WERI-Rb-1 (cell line): ENCODE measurements at regions not wholly inside any gene's neighbourhood (a gene's known extent, or its start where the extent isn't known, plus 50 kb on each side); places are given as distances from the start of the nearest gene placed in this dataset.

ENCODE experiments used
- DNase-seq: peaks from one replicate; pipeline ENCODE4 v3.0.0-alpha.2; 2020
- H3K27ac ChIP-seq: fragments of 250-450 bp; sonication (Bioruptor Pico); 2 replicates; pipeline ENCODE4 v1.5.1; 2020; ENCODE audit warnings: mild to moderate bottlenecking, moderate library complexity
- H3K27me3 ChIP-seq: fragments of 250-450 bp; sonication (Bioruptor Pico); 2 replicates; pipeline ENCODE4 v1.5.1; 2021; ENCODE audit warnings: mild to moderate bottlenecking, low read depth, moderate library complexity; ENCODE audit not compliant: insufficient read depth, severe bottlenecking
- H3K36me3 ChIP-seq: fragments of 250-450 bp; sonication (Bioruptor Pico); 2 replicates; pipeline ENCODE4 v1.5.1; 2020; ENCODE audit warnings: mild to moderate bottlenecking, moderate library complexity
- H3K4me3 ChIP-seq: 2 replicates; pipeline ENCODE4 v1.5.1; 2011; ENCODE audit warnings: low read depth, mild to moderate bottlenecking, control low read depth, low read length
- H3K9me3 ChIP-seq: fragments of 250-450 bp; sonication (Bioruptor Pico); 2 replicates; pipeline ENCODE4 v1.5.1; 2021; ENCODE audit warnings: mild to moderate bottlenecking, moderate library complexity; ENCODE audit not compliant: severe bottlenecking
- TF ChIP-seq, protein P1 (sequence below): IDR thresholded peaks from 2 replicates; pipeline ENCODE4 v1.5.1; 2011; ENCODE audit warnings: low read depth, mild to moderate bottlenecking, control low read depth, inconsistent platforms, low read length

DNA sequence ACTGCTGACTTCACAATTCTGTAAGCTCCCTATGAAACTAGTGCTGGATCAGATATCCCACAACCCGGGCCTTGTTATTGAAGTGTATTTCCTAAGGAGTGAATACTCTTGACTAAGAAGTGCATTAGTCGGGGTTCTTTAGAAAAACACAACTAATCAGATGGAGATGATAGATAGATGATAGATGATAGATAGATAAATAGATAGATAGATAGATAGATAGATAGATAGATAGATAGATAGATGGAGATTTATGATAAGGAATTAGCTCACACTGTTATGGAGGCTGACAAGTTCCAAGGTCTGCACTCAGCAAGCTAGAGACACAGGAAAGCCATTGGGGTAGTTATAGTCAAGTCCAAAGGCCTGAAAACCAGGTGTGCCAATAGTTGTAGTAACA lies 214.6 kb upstream of the COX7C start:
- no peaks in the 10 kb centered on the region for H3K27me3 ChIP-seq
- H3K36me3 ChIP-seq: no peaks in the 10 kb centered on the region
- no peak for DNase-seq
- H3K27ac ChIP-seq: no peak overlapping the region
- TF ChIP-seq, protein P1, sequence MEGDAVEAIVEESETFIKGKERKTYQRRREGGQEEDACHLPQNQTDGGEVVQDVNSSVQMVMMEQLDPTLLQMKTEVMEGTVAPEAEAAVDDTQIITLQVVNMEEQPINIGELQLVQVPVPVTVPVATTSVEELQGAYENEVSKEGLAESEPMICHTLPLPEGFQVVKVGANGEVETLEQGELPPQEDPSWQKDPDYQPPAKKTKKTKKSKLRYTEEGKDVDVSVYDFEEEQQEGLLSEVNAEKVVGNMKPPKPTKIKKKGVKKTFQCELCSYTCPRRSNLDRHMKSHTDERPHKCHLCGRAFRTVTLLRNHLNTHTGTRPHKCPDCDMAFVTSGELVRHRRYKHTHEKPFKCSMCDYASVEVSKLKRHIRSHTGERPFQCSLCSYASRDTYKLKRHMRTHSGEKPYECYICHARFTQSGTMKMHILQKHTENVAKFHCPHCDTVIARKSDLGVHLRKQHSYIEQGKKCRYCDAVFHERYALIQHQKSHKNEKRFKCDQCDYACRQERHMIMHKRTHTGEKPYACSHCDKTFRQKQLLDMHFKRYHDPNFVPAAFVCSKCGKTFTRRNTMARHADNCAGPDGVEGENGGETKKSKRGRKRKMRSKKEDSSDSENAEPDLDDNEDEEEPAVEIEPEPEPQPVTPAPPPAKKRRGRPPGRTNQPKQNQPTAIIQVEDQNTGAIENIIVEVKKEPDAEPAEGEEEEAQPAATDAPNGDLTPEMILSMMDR: no peak
- H3K9me3 ChIP-seq: no peaks in the 10 kb centered on the region
- H3K4me3 ChIP-seq: no peak overlapping the region

DNA sequence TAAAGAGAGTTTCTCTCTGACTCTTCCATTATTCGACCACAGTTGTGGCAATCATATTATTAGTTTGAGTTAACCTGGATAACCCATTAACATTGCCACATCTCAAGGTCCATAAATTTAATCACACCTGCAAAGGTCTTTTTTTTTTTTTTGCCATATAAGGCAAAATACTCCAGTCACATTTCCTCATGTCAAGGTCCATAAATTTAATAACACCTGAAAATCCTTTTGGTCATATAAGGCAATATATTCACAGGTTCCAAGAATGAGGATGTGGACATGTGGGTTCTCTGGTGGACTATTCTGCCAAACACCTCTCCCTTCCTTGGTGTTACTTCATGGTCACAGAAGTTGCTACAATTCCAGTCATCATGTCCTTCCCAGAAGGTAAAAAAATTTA lies 213.5 kb upstream of the COX7C start:
- no peaks in the 10 kb centered on the region for H3K36me3 ChIP-seq
- TF ChIP-seq, protein P1: no peak
- no peaks in the 10 kb centered on the region for H3K27me3 ChIP-seq
- DNase-seq: no peak
- H3K4me3 ChIP-seq: no peak overlapping the region
- no peaks in the 10 kb centered on the region for H3K9me3 ChIP-seq
- H3K27ac ChIP-seq: no peak overlapping the region

DNA sequence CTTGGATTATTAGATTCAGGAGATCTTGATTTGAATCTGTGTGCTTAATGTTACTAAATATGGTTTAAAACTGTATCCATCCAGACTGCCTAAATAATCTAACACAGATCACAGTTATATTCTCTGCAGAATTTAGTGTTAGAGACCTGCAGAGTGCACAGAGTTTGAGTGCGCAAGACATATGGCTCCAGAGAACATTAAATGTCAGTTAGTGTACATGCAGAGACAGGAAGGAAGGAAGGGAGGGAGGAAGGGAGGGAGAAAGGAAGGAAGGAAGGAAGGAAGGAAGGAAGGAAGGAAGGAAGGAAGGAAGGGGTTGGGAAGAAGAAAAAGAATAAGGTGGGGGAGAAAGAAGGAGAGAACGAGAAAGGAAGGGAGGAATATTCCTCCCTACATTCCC lies 210.0 kb upstream of the COX7C start:
- Histone ChIP-seq H3K36me3 (no peaks in the 10 kb centered on the region), H3K27me3 (no peaks in the 10 kb centered on the region), H3K4me3 (no peak overlapping the region), H3K27ac (no peak overlapping the region), H3K9me3 (no peaks in the 10 kb centered on the region)
- TF ChIP-seq, protein P1: no peak
- no peak for DNase-seq

DNA sequence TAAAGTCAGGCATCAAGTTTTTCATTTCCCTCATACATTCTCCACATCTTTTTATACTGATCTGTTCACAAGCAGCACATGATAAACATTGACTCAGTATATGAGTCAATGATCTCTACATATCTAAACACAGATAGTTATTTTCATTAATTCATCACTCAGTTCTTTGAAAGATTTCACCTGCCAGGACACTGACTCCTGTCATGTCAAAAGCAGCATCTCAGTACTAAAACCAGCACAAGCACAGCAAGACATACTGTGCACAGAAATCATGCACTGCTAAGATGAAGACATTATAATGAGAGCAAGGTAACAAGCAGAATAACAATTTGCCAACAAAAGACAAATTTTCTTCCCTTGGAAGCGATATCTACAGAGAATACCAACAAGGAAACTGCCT lies 206.1 kb upstream of the COX7C start:
- Histone ChIP-seq H3K36me3 (no peaks in the 10 kb centered on the region), H3K27ac (no peak overlapping the region), H3K27me3 (no peaks in the 10 kb centered on the region), H3K9me3 (no peaks in the 10 kb centered on the region), H3K4me3 (no peak overlapping the region)
- TF ChIP-seq, protein P1: no peak
- DNase-seq: no peak

DNA sequence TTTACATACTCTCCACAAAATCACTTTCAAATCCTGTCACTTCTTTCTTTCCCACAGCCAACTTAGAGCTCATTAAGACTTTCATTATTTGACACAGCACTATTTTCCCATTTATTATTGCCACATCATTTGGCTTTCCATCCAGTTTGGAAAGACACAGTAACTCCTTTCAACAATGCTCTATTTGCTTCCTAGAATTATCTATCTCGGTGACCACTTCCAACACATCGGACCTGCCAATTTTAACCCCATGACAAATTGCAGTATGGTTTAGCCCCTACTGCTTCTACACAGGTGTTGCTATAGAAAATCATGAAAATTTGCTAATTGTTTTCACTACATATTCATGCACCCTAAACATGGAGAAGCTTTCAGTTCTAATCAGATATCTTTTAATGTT lies 190.6 kb upstream of the COX7C start:
- no peaks in the 10 kb centered on the region for H3K27me3 ChIP-seq
- H3K4me3 ChIP-seq: no peak overlapping the region
- no peaks in the 10 kb centered on the region for H3K36me3 ChIP-seq
- TF ChIP-seq, protein P1: no peak
- DNase-seq: no peak
- H3K9me3 ChIP-seq: no peaks in the 10 kb centered on the region
- no peak overlapping the region for H3K27ac ChIP-seq

DNA sequence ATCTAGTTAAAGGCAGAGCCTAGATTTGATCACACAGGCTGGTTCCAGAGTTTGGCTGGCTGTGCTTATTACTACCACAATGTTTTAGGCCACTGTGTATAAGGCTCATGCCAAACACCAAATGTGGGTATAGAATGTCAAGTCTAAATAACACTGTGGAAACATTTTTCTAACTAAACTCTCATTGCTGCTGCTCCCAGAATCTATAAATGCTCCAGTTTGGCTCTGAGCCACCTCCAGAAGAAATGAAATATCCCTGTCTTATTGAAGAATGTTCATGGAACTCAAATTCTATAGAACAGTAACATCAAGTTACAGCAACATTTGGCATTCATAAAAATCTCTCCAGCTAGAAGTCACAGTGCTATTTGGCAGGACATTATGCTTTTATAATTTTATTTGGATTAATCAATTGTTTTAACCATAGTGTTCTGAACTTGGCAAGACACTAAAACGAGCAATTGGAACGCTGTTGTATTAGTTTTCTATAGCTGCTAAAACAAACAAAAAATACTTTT lies 178.1 kb upstream of the COX7C start:
- H3K9me3 ChIP-seq: no peaks in the 10 kb centered on the region
- TF ChIP-seq, protein P1: no peak
- H3K36me3 ChIP-seq: no peaks in the 10 kb centered on the region
- H3K27ac ChIP-seq: no peak overlapping the region
- H3K27me3 ChIP-seq: no peaks in the 10 kb centered on the region
- no peak overlapping the region for H3K4me3 ChIP-seq
- DNase-seq: no peak
